Large intestine (tissue), 3 donors: ENCODE measurements at regions not wholly inside any gene's neighbourhood (a gene's known extent, or its start where the extent isn't known, plus 50 kb on each side); places are given as distances from the start of the nearest gene placed in this dataset.

ENCODE experiments used
- DNase-seq, 2 donors: peaks; one replicate each; pipeline versions ENCODE4 v3.0.0 to v3.0.0-alpha.2; 2013
- H3K27ac ChIP-seq: one replicate; pipeline ENCODE4 v1.5.1; 2013; ENCODE audit warnings: low read length
- H3K27me3 ChIP-seq: 2 replicates; pipeline ENCODE4 v1.6.1; 2013; ENCODE audit warnings: low read length; ENCODE audit not compliant: control insufficient read depth, insufficient read depth
- H3K36me3 ChIP-seq: 2 replicates; pipeline ENCODE4 v1.6.1; 2013; ENCODE audit warnings: low read length; ENCODE audit not compliant: control insufficient read depth, insufficient read depth
- H3K4me1 ChIP-seq: one replicate; pipeline ENCODE4 v1.6.1; 2013; ENCODE audit warnings: low read length; ENCODE audit not compliant: control insufficient read depth, insufficient read depth
- H3K4me3 ChIP-seq: one replicate; pipeline ENCODE4 v1.5.1; 2013; ENCODE audit warnings: low read length
- H3K9me3 ChIP-seq: one replicate; pipeline ENCODE4 v1.6.1; 2013; ENCODE audit warnings: mild to moderate bottlenecking, low read depth, low read length, moderate library complexity; ENCODE audit not compliant: control insufficient read depth
- WGBS: methylation state at CpG from one replicate; pipeline ENCODE4 v1.1.5; 2013; ENCODE audit warnings: low lambda C conversion rate; ENCODE audit not compliant: insufficient coverage; 5-methylcytosine and 5-hydroxymethylcytosine counted together

- H3K27me3 ChIP-seq: no peaks in the 10 kb centered on the region
- WGBS: no CpG with 5 or more reads among the region's 4 CpGs
- no peaks in the 10 kb centered on the region for H3K9me3 ChIP-seq
- H3K36me3 ChIP-seq: no peaks in the 10 kb centered on the region
- no peak overlapping the region for H3K4me3 ChIP-seq
- no peak for DNase-seq
- no peak overlapping the region for H3K27ac ChIP-seq
- no peaks in the 10 kb centered on the region for H3K4me1 ChIP-seq
These were observed 447.3 kb upstream of the JARID2 start for GRCh38 chr6:14798594-14798982.

GRCh38 chr6:14798996-14799588 is 446.8 kb upstream of the JARID2 start:
- WGBS: no CpG with 5 or more reads among the region's 2 CpGs
- Histone ChIP-seq H3K36me3 (no peaks in the 10 kb centered on the region), H3K4me3 (no peak overlapping the region), H3K4me1 (no peaks in the 10 kb centered on the region), H3K27ac (no peak overlapping the region), H3K9me3 (no peaks in the 10 kb centered on the region), H3K27me3 (no peaks in the 10 kb centered on the region)
- no peak for DNase-seq

- H3K36me3 ChIP-seq: no peaks in the 10 kb centered on the region
- no peak overlapping the region for H3K27ac ChIP-seq
- no peak overlapping the region for H3K4me3 ChIP-seq
- H3K9me3 ChIP-seq: no peaks in the 10 kb centered on the region
- no peaks in the 10 kb centered on the region for H3K27me3 ChIP-seq
- peaks cover 8% of the 10 kb centered on the region for H3K4me1 ChIP-seq
- peak; percentile 68 to 81 for DNase-seq
These were observed 445.9 kb upstream of the JARID2 start for GRCh38 chr6:14799928-14800327.

GRCh38 chr6:14802514-14803160 is 443.2 kb upstream of the JARID2 start:
- no peak overlapping the region for H3K27ac ChIP-seq
- DNase-seq: no peak
- 70% methylated on average over 2 of the region's 9 CpGs for WGBS
- H3K4me1 ChIP-seq: peaks cover 11% of the 10 kb centered on the region
- no peaks in the 10 kb centered on the region for H3K9me3 ChIP-seq
- no peaks in the 10 kb centered on the region for H3K36me3 ChIP-seq
- no peak overlapping the region for H3K4me3 ChIP-seq
- no peaks in the 10 kb centered on the region for H3K27me3 ChIP-seq

GRCh38 chr6:14804001-14804784 is 441.7 kb upstream of the JARID2 start:
- H3K27me3 ChIP-seq: no peaks in the 10 kb centered on the region
- no peaks in the 10 kb centered on the region for H3K36me3 ChIP-seq
- peaks cover 11% of the 10 kb centered on the region for H3K4me1 ChIP-seq
- peak overlapping the region; percentile 62 for H3K27ac ChIP-seq
- DNase-seq: no peak
- H3K9me3 ChIP-seq: peaks cover 3% of the 10 kb centered on the region
- WGBS: 60% methylated on average over 1 of the region's 18 CpGs
- H3K4me3 ChIP-seq: no peak overlapping the region

GRCh38 chr6:14804785-14805210 is 441.1 kb upstream of the JARID2 start:
- WGBS: no CpG with 5 or more reads among the region's 10 CpGs
- Histone ChIP-seq H3K27ac (peak overlapping the region; percentile 62), H3K4me1 (peaks cover 11% of the 10 kb centered on the region), H3K27me3 (no peaks in the 10 kb centered on the region), H3K9me3 (peaks cover 3% of the 10 kb centered on the region), H3K4me3 (no peak overlapping the region), H3K36me3 (no peaks in the 10 kb centered on the region)
- DNase-seq: peak; percentile 93 to 97

GRCh38 chr6:14806101-14806500 is 439.8 kb upstream of the JARID2 start:
- H3K27ac ChIP-seq: no peak overlapping the region
- H3K36me3 ChIP-seq: no peaks in the 10 kb centered on the region
- no peak overlapping the region for H3K4me3 ChIP-seq
- H3K4me1 ChIP-seq: peaks cover 11% of the 10 kb centered on the region
- whole genome bisulfite sequencing: no CpG with 5 or more reads among the region's 2 CpGs
- no peaks in the 10 kb centered on the region for H3K27me3 ChIP-seq
- H3K9me3 ChIP-seq: peaks cover 3% of the 10 kb centered on the region
- no peak for DNase-seq

GRCh38 chr6:14807130-14807529 is 438.7 kb upstream of the JARID2 start:
- no peaks in the 10 kb centered on the region for H3K36me3 ChIP-seq
- no peak for DNase-seq
- H3K9me3 ChIP-seq: peaks cover 3% of the 10 kb centered on the region
- peaks cover 11% of the 10 kb centered on the region for H3K4me1 ChIP-seq
- 100% methylated on average over 3 of the region's 6 CpGs for WGBS
- no peaks in the 10 kb centered on the region for H3K27me3 ChIP-seq
- H3K4me3 ChIP-seq: no peak overlapping the region
- H3K27ac ChIP-seq: no peak overlapping the region

GRCh38 chr6:14807971-14808370 is 437.9 kb upstream of the JARID2 start:
- H3K9me3 ChIP-seq: peaks cover 3% of the 10 kb centered on the region
- H3K27ac ChIP-seq: no peak overlapping the region
- H3K4me1 ChIP-seq: peaks cover 11% of the 10 kb centered on the region
- H3K27me3 ChIP-seq: no peaks in the 10 kb centered on the region
- DNase-seq: no peak
- WGBS: 100% methylated on average over 4 of the region's 7 CpGs
- no peak overlapping the region for H3K4me3 ChIP-seq
- no peaks in the 10 kb centered on the region for H3K36me3 ChIP-seq

GRCh38 chr6:14810021-14810420 is 435.8 kb upstream of the JARID2 start:
- Histone ChIP-seq H3K4me3 (no peak overlapping the region), H3K27ac (no peak overlapping the region), H3K36me3 (no peaks in the 10 kb centered on the region), H3K4me1 (peaks cover 2% of the 10 kb centered on the region), H3K9me3 (peaks cover 3% of the 10 kb centered on the region), H3K27me3 (no peaks in the 10 kb centered on the region)
- 90% methylated on average over 2 of the region's 6 CpGs for WGBS
- no peak for DNase-seq
